ENCODE measurements at regions not wholly inside any gene's neighbourhood (a gene's known extent, or its start where the extent isn't known, plus 50 kb on each side); places are given as distances from the start of the nearest gene placed in this dataset.

DNA sequence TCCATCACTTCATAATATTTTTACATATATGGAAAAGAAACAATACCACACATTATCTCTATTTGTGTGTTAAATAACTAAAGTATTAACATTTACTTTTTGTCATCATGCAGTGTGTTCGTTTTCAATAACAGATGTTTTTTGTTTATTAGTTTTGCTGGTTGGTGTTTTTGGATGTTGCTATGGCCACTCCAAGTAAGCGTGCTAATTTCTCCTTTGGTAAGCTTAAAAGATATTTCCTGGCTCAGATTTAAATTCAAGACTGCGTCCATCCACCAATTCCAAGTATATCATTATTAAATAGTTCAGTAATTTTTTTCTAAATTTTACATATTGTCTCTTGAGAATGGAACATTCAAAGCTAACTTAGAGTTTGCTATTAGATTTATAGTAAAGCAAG, 235.4 kb upstream of the IL1RAPL1 start:
- TF ChIP-seq, protein P1, sequence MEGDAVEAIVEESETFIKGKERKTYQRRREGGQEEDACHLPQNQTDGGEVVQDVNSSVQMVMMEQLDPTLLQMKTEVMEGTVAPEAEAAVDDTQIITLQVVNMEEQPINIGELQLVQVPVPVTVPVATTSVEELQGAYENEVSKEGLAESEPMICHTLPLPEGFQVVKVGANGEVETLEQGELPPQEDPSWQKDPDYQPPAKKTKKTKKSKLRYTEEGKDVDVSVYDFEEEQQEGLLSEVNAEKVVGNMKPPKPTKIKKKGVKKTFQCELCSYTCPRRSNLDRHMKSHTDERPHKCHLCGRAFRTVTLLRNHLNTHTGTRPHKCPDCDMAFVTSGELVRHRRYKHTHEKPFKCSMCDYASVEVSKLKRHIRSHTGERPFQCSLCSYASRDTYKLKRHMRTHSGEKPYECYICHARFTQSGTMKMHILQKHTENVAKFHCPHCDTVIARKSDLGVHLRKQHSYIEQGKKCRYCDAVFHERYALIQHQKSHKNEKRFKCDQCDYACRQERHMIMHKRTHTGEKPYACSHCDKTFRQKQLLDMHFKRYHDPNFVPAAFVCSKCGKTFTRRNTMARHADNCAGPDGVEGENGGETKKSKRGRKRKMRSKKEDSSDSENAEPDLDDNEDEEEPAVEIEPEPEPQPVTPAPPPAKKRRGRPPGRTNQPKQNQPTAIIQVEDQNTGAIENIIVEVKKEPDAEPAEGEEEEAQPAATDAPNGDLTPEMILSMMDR (IDR thresholded peaks at IDR 0.05): no peak
- ATAC-seq (no peak), DNase-seq (no peak)
- Histone ChIP-seq H3K27ac (no peak overlapping the region), H3K4me3 (no peak overlapping the region), H3K4me1 (no peaks in the 10 kb centered on the region), H3K9me3 (no peaks in the 10 kb centered on the region), H3K36me3 (no peaks in the 10 kb centered on the region), H3K27me3 (no peaks in the 10 kb centered on the region)
- WGBS, 2 donors: 54 to 57% methylated on average over 3 of the region's 3 CpGs
- intact Hi-C loops (cut with DNase I): no loop called here

DNA sequence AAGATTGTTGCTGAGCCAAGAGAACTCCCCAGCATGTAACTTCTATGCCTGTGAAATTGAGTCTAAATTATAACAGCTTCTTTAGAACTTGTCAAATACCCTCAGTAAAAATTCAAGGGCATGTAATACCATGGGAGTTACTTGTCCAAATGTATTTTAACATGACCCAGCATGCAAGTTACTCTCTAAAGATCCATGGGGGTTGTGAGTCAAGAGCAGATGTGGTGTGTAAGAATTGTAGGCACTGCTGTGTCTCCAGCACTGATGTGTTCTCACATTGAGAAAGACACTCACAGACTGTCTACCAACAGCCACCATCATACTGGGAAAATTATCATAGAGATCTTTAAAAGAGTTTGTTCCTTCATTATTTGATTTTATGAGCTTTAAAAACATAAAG, 237.4 kb upstream of the IL1RAPL1 start:
- H3K27ac ChIP-seq: no peak overlapping the region
- H3K27me3 ChIP-seq: no peaks in the 10 kb centered on the region
- intact Hi-C loops (cut with DNase I): no loop called here
- no peak overlapping the region for H3K4me3 ChIP-seq
- H3K4me1 ChIP-seq: no peaks in the 10 kb centered on the region
- no peaks in the 10 kb centered on the region for H3K9me3 ChIP-seq
- H3K36me3 ChIP-seq: no peaks in the 10 kb centered on the region
- DNase-seq (no peak), ATAC-seq (no peak)
- TF ChIP-seq, protein P1 (IDR thresholded peaks at IDR 0.05): no peak

DNA sequence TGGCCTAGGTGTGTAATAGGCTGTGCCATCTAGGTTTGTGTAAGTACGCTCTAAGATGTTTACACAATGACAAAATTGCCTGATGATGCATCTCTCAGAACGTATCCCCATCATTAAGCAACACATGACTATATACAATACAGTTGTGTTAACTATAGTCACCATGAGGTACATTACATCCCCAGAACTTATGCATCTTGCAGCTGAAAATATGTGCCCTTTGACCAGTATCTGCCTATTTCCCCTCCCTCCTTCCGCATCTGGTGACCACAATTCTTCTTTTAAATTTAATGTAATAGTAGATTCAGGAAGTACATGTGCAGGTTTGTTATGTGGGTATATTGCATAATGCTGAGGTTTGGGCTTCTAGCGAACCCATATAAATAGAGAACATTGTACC, 239.8 kb upstream of the IL1RAPL1 start:
- no peaks in the 10 kb centered on the region for H3K27me3 ChIP-seq
- no peak overlapping the region for H3K27ac ChIP-seq
- WGBS, 2 donors: 90 to 93% methylated on average over 4 of the region's 4 CpGs
- H3K4me1 ChIP-seq: no peaks in the 10 kb centered on the region
- H3K9me3 ChIP-seq: no peaks in the 10 kb centered on the region
- ATAC-seq (no peak), DNase-seq (no peak)
- intact Hi-C loops (cut with DNase I): no loop called here
- no peak overlapping the region for H3K4me3 ChIP-seq
- TF ChIP-seq, protein P1 (IDR thresholded peaks at IDR 0.05): no peak
- no peaks in the 10 kb centered on the region for H3K36me3 ChIP-seq

DNA sequence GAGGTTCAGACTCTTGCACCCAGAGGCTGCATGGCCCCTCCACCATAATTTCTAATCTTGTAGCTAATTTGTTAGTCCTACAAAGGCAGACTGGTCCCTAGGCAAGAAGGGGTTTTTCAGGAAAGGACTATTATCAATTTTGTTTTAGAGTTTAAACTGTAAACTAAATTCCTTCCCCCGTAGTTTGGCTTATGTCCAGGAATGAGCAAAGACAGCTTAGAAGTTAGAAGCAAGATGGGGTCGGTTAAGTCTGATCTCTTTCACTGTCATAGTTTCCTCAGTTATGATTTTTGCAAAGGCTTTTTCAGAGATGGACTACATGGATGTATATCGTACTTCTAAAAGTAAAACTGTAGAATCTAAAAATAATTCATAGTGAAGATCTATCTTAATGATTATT, 258.1 kb upstream of the IL1RAPL1 start:
- no peak for ATAC-seq
- Histone ChIP-seq H3K9me3 (no peaks in the 10 kb centered on the region), H3K27ac (no peak overlapping the region), H3K4me3 (no peak overlapping the region), H3K4me1 (no peaks in the 10 kb centered on the region), H3K27me3 (no peaks in the 10 kb centered on the region), H3K36me3 (no peaks in the 10 kb centered on the region)
- intact Hi-C loops (cut with DNase I): no loop called here
- TF ChIP-seq, protein P1 (IDR thresholded peaks at IDR 0.05): no peak
- DNase-seq: no peak
- WGBS, 2 donors: 31 to 44% methylated on average over 3 of the region's 3 CpGs

DNA sequence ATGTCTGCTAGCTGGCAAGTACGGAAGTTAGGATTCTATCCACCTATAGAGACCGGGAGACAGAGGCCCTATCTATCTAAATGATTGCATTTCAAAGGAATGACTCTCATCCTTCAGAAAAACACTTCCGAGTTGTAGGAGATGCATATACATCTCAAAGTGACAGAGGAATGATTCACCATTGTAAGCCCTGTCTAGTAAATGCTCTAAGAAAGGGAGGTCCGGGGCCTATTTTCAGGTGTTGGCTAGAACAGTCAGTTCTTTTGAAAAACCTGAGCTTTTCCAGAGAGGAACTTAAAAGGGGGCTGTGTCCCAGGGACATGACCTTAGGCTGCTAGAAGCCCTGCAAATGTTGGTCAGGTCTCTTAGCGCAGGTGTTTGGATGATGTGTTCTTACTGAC, 262.9 kb upstream of the IL1RAPL1 start:
- Histone ChIP-seq H3K9me3 (peaks cover 0 to 3% (median 0%) of the 10 kb centered on the region in 11 donors), H3K27me3 (peaks cover 0 to 7% (median 0%) of the 10 kb centered on the region in 7 donors), H3K4me1 (no peaks in the 10 kb centered on the region), H3K27ac (no peak overlapping the region), H3K4me3 (no peak overlapping the region), H3K36me3 (no peaks in the 10 kb centered on the region)
- WGBS, 2 donors: 64 to 72% methylated on average over 5 of the region's 5 CpGs
- DNase-seq (no peak), ATAC-seq (no peak)
- TF ChIP-seq, protein P1 (IDR thresholded peaks at IDR 0.05): no peak
- intact Hi-C loops (cut with DNase I): no loop called here

Data from heart right ventricle (tissue), 16 donors.